ENCODE measurements at regions not wholly inside any gene's neighbourhood (a gene's known extent, or its start where the extent isn't known, plus 50 kb on each side); places are given as distances from the start of the nearest gene placed in this dataset.

- no peak overlapping the region for H3K4me2 ChIP-seq (ENCODE audit: low read length)
- H2AFZ ChIP-seq: no peak overlapping the region
- H3K79me2 ChIP-seq: no peaks in the 10 kb centered on the region
- H3K9ac ChIP-seq: no peak overlapping the region
- no peaks in the 10 kb centered on the region for H3K9me3 ChIP-seq (ENCODE audit: control insufficient read depth, low read length)
- no peaks in the 10 kb centered on the region for H3K36me3 ChIP-seq (ENCODE audit: control insufficient read depth, insufficient read depth, low read length)
- H3K27ac ChIP-seq: no peak overlapping the region
- H3K27me3 ChIP-seq (ENCODE audit: control insufficient read depth, insufficient read depth, low read length): no peaks in the 10 kb centered on the region
- TF ChIP-seq CTCF (IDR thresholded peaks at IDR 0.05): no peak
- no peaks in the 10 kb centered on the region for H3K4me1 ChIP-seq
- no peak overlapping the region for H3K4me3 ChIP-seq (ENCODE audit: low read depth, low read length)
Observed at GRCh38 chr5:87095787-87096186, 171.9 kb upstream of the RASA1 start.

GRCh38 chr5:87097664-87098063 lies 170.0 kb upstream of the RASA1 start:
- TF ChIP-seq CTCF (IDR thresholded peaks at IDR 0.05): no peak
- no peaks in the 10 kb centered on the region for H3K79me2 ChIP-seq
- no peaks in the 10 kb centered on the region for H3K36me3 ChIP-seq (ENCODE audit: control insufficient read depth, insufficient read depth, low read length)
- no peaks in the 10 kb centered on the region for H3K9me3 ChIP-seq (ENCODE audit: control insufficient read depth, low read length)
- H3K4me2 ChIP-seq (ENCODE audit: low read length): no peak overlapping the region
- no peak overlapping the region for H3K27ac ChIP-seq
- H3K4me3 ChIP-seq (ENCODE audit: low read depth, low read length): no peak overlapping the region
- no peaks in the 10 kb centered on the region for H3K4me1 ChIP-seq
- H3K9ac ChIP-seq: no peak overlapping the region
- no peak overlapping the region for H2AFZ ChIP-seq
- H3K27me3 ChIP-seq (ENCODE audit: control insufficient read depth, insufficient read depth, low read length): no peaks in the 10 kb centered on the region

GRCh38 chr5:87099291-87099839 lies 168.3 kb upstream of the RASA1 start:
- Histone ChIP-seq H3K27ac (no peak overlapping the region), H3K36me3 (ENCODE audit: control insufficient read depth, insufficient read depth, low read length) (no peaks in the 10 kb centered on the region), H3K4me3 (ENCODE audit: low read depth, low read length) (no peak overlapping the region), H2AFZ (no peak overlapping the region), H3K9me3 (ENCODE audit: control insufficient read depth, low read length) (no peaks in the 10 kb centered on the region), H3K79me2 (no peaks in the 10 kb centered on the region), H3K9ac (no peak overlapping the region), H3K4me2 (ENCODE audit: low read length) (no peak overlapping the region), H3K27me3 (ENCODE audit: control insufficient read depth, insufficient read depth, low read length) (no peaks in the 10 kb centered on the region), H3K4me1 (no peaks in the 10 kb centered on the region)
- TF ChIP-seq CTCF (IDR thresholded peaks at IDR 0.05): no peak

- Histone ChIP-seq H3K4me1 (no peaks in the 10 kb centered on the region), H3K79me2 (no peaks in the 10 kb centered on the region), H2AFZ (peak overlapping the region; percentile 20), H3K27ac (no peak overlapping the region), H3K9ac (no peak overlapping the region), H3K4me3 (ENCODE audit: low read depth, low read length) (no peak overlapping the region), H3K36me3 (ENCODE audit: control insufficient read depth, insufficient read depth, low read length) (no peaks in the 10 kb centered on the region), H3K4me2 (ENCODE audit: low read length) (no peak overlapping the region), H3K27me3 (ENCODE audit: control insufficient read depth, insufficient read depth, low read length) (no peaks in the 10 kb centered on the region), H3K9me3 (ENCODE audit: control insufficient read depth, low read length) (no peaks in the 10 kb centered on the region)
- no peak for TF ChIP-seq CTCF (IDR thresholded peaks at IDR 0.05)
Observed at GRCh38 chr5:87099968-87100367, 167.7 kb upstream of the RASA1 start.

GRCh38 chr5:87101321-87101720 lies 166.4 kb upstream of the RASA1 start:
- Histone ChIP-seq H3K9me3 (ENCODE audit: control insufficient read depth, low read length) (no peaks in the 10 kb centered on the region), H3K27me3 (ENCODE audit: control insufficient read depth, insufficient read depth, low read length) (no peaks in the 10 kb centered on the region), H3K27ac (no peak overlapping the region), H3K4me2 (ENCODE audit: low read length) (no peak overlapping the region), H3K4me3 (ENCODE audit: low read depth, low read length) (no peak overlapping the region), H3K36me3 (ENCODE audit: control insufficient read depth, insufficient read depth, low read length) (no peaks in the 10 kb centered on the region), H3K4me1 (no peaks in the 10 kb centered on the region), H2AFZ (no peak overlapping the region), H3K9ac (no peak overlapping the region), H3K79me2 (no peaks in the 10 kb centered on the region)
- TF ChIP-seq CTCF (IDR thresholded peaks at IDR 0.05): no peak

All from parathyroid adenoma (tissue), 2 donors.